ENCODE measurements at regions not wholly inside any gene's neighbourhood (a gene's known extent, or its start where the extent isn't known, plus 50 kb on each side); places are given as distances from the start of the nearest gene placed in this dataset.

- no peak for TF ChIP-seq MYC (IDR thresholded peaks at IDR 0.05; ENCODE audit: low read depth, low read length)
- no peak for TF ChIP-seq FOS (IDR thresholded peaks at IDR 0.05; ENCODE audit: borderline replicate concordance, insufficient read depth, low read length)
- TF ChIP-seq, protein P1, sequence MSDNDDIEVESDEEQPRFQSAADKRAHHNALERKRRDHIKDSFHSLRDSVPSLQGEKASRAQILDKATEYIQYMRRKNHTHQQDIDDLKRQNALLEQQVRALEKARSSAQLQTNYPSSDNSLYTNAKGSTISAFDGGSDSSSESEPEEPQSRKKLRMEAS (IDR thresholded peaks at IDR 0.05; ENCODE audit: insufficient read depth, insufficient read length): no peak
- no peak for TF ChIP-seq EZH2 (IDR thresholded peaks at IDR 0.05; ENCODE audit: borderline replicate concordance, low read depth, low read length, severe bottlenecking)
- TF ChIP-seq CTCF (IDR thresholded peaks at IDR 0.05; ENCODE audit: extremely low read depth in 1 of 2, insufficient read depth in 1 of 2, low read depth in 1 of 2, low read length in 2 of 2): no peak
- no peak for TF ChIP-seq JUN (IDR thresholded peaks at IDR 0.05; ENCODE audit: borderline replicate concordance, insufficient read depth, insufficient read length, low read depth)
- TF ChIP-seq POLR2AphosphoS5 (IDR thresholded peaks at IDR 0.05; ENCODE audit: insufficient read depth, low read depth, low read length): no peak
- no peak for TF ChIP-seq POLR2A (IDR thresholded peaks at IDR 0.05; ENCODE audit: low read depth, low read length)
- TF ChIP-seq GATA2 (IDR thresholded peaks at IDR 0.05; ENCODE audit: insufficient read depth, insufficient read length, low read depth, low read length): no peak
- Histone ChIP-seq H3K4me2 (ENCODE audit: insufficient read depth, low read length) (no peak overlapping the region), H3K4me3 (replicated peaks in 1 of 3; ENCODE audit: insufficient read depth in 1 of 3, low read depth in 1 of 3, low read length in 3 of 3) (no peak overlapping the region), H3K27me3 (ENCODE audit: control insufficient read depth in 2 of 2, insufficient read depth in 2 of 2, low read length in 2 of 2) (no peaks in the 10 kb centered on the region), H3K36me3 (ENCODE audit: control insufficient read depth in 2 of 2, extremely low read depth in 1 of 2, insufficient read depth in 2 of 2, low read length in 2 of 2) (no peaks in the 10 kb centered on the region), H2AFZ (ENCODE audit: low read depth, low read length) (no peak overlapping the region), H3K9me3 (replicated peaks; ENCODE audit: control insufficient read depth, insufficient read depth, low read length) (no peaks in the 10 kb centered on the region), H3K9me1 (replicated peaks; ENCODE audit: control insufficient read depth, extremely low read depth, insufficient read depth, low read length) (no peaks in the 10 kb centered on the region), H4K20me1 (replicated peaks; ENCODE audit: control insufficient read depth, extremely low read depth, insufficient read depth, low read length) (no peaks in the 10 kb centered on the region), H3K79me2 (ENCODE audit: control insufficient read depth, insufficient read depth, low read length) (no peaks in the 10 kb centered on the region), H3K9ac (replicated peaks; ENCODE audit: extremely low read depth, insufficient read depth, low read length) (no peak overlapping the region), H3K4me1 (ENCODE audit: control insufficient read depth, extremely low read depth, insufficient read depth, low read length) (peaks cover 35% of the 10 kb centered on the region), H3K27ac (ENCODE audit: insufficient read depth, low read depth, low read length) (no peak overlapping the region)
- FAIRE-seq: no peak
- ChIA-PET CTCF (no interaction called here), POLR2A (no interaction called here)
- dilution Hi-C loops (cut with MboI; ENCODE audit: extremely low pct_ligation_motif_present, low sequenced_read_pairs) (no loop called here), intact Hi-C loops (cut with micrococcal nuclease) (loop anchor here (10.0 kb wide), 1 partner anchor 435 kb away; the partner anchor contains the start of gene RUNX1)
- BruUV-seq (replicated peaks): no TSS peak
- DNase-seq (ENCODE audit: low read depth, low spot score): no peak
Observed at GRCh38 chr21:35479529-35479928, 430.4 kb upstream of the RUNX1 start.

Data from endothelial cell of umbilical vein (primary cell).